SH-SY5Y (cell line): ENCODE measurements at regions not wholly inside any gene's neighbourhood (a gene's known extent, or its start where the extent isn't known, plus 50 kb on each side); places are given as distances from the start of the nearest gene placed in this dataset.
A peak's percentile ranks its signal among the peaks of the same experiment; 100 is the strongest.

Experiments used
- GATA2 ChIP-seq: IDR thresholded peaks from 2 replicates; pipeline ENCODE4 v1.6.1; 2011; ENCODE audit warnings: mild to moderate bottlenecking, low read depth, low read length
- GATA3 ChIP-seq: IDR thresholded peaks from 2 replicates; pipeline ENCODE4 v1.6.1; 2011; ENCODE audit warnings: low read depth, mild to moderate bottlenecking, low read length, moderate library complexity

DNA sequence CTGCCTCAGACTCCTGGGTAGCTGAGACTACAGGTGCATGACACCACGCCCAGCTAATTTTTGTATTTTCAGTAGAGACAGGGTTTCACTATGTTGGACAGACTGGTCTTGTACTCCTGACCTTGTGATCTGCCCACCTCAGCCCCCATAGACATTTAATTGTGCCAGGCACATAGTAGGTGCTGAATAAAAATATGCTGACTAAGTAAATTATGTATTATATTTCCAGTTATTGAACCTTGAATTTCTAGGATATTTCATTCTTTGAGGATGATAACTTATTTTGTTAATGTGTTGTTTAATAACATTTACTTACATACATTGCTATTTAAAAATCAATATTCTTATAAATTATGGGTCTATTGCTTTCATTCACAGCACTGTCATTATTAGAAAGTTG, 190.4 kb upstream of the LRRTM4 start:
- TF ChIP-seq GATA2: no peak
- no peak for TF ChIP-seq GATA3

- TF ChIP-seq GATA3: no peak
- TF ChIP-seq GATA2: no peak
Measured at GRCh38 chr2:77713412-77713811, 191.2 kb upstream of the LRRTM4 start.

GRCh38 chr2:77720115-77720514, 197.9 kb upstream of the LRRTM4 start:
- TF ChIP-seq GATA3: no peak
- no peak for TF ChIP-seq GATA2

DNA sequence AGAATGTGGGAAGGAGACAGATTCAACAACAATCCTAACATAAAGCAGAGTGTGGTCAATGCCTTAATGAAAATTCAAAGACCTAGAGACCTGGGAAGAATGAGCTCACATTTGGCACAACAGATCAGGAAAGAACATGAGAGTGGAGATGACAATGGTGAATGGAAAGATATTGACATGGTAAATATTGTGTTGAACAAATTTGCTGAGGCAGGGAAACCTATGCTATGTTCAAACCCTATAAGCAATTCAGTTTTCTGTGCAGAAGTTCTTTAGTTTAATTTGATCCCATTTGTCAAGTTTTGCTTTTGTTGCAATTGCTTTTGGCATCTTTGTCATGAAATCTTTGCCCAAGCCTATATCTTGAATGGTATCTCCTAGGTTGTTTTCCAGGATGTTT, 199.4 kb upstream of the LRRTM4 start:
- no peak for TF ChIP-seq GATA2
- TF ChIP-seq GATA3: no peak

DNA sequence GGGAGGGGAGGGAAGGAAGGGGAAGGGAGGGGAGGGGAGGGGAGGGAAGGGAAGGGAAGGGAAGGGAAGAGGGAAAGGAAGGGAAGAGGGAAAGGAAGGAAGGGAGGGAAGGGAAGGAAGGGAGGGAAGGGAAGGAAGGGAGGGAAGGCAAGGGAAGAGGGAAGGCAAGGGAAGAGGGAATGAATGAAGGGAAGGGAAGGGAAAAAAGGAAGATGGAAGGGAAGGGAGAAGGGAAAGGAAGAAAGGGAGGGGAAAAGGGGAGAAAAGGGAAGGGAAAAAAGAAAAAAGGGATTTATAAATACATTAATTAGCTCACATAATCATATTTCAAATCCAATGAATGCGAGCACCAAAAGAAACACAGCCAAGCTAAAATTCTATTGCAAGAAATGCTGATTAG, 202.9 kb upstream of the LRRTM4 start:
- TF ChIP-seq GATA2 (no peak), GATA3 (no peak)

DNA sequence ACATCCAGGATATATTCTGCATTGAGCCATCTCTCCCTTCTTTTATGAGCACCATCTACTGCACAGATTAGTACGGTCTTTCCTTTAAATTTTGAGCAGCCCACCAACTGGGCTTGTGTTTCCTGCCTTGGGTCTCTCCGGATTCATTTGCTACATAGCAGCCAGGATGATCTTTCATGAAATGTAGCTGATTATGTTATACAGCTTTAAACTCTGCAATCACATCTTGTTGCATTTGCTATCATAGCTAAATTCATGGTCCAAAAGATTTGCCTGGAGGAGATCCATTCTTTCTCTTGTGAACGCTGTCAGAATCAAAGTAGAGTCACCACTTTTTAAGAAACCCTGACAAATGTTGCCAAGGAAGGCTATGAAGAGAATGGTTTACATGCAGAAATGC, 215.1 kb upstream of the LRRTM4 start:
- no peak for TF ChIP-seq GATA3
- TF ChIP-seq GATA2: no peak

DNA sequence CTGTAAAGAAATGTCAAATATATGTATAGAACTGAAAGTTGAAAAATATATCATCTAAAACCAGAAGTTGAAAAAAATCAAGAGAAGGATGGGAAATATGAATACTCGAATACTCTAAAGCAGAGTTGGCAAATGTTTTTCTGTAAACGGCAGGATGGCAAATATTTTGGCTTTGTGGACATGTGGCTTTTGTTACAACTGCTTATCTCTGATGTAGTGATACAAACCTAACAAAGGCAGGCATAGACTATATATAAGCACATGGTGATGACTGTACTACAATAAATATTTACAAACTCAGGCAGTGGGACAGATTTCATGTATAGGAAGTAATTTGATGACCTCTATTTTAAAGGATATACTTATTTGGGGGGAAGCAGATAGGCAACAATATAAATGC, 224.6 kb upstream of the LRRTM4 start:
- TF ChIP-seq GATA3: peak; percentile 56
- TF ChIP-seq GATA2: peak; percentile 28; the same call in 1 of the 2 replicates

GRCh38 chr2:77767388-77768076, 245.4 kb upstream of the LRRTM4 start:
- no peak for TF ChIP-seq GATA2
- TF ChIP-seq GATA3: no peak

- no peak for TF ChIP-seq GATA2
Measured at GRCh38 chr2:77768508-77768907, 246.3 kb upstream of the LRRTM4 start.

DNA sequence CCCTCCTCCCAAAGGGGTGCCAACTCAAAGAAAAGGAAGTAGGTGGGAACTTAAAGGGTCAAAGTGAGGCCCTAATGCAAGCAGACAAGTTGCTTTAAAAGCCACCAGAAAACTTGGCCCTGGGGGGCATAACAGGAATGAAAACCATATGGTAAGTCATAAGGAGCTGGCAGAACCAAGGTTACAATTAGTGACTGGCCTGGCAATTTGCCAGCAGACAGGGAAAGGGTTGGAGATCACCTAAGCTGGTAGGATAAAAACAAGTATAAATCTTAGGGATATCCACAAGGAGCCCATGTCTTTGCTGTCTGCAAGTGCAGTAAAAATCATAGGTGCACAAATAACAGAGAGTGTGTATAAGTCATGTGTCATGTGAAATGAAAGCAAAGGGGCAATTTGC, 256.7 kb upstream of the LRRTM4 start:
- TF ChIP-seq GATA3: no peak
- no peak for TF ChIP-seq GATA2

GRCh38 chr2:77796397-77796796, 274.2 kb upstream of the LRRTM4 start:
- TF ChIP-seq GATA2 (no peak), GATA3 (no peak)

DNA sequence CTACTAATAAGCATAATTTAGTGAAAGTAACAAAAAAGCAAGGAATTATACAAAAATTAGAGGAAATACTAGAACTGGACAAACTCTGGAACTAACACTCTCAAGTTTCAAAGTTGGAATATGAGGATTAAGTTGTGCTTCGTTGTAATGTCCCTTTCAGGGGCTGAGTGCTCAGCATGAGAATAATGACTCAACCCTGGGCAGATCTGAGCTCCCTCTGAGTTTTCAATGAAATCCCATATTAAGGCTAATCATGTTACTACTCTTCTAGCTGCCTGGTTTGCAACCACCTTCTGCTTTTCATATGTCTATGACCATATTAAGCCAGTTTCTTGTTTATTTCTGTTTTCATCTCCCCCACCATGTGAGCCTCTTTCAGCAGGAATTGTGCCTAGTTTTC, 274.9 kb upstream of the LRRTM4 start:
- TF ChIP-seq GATA3 (no peak), GATA2 (no peak)

DNA sequence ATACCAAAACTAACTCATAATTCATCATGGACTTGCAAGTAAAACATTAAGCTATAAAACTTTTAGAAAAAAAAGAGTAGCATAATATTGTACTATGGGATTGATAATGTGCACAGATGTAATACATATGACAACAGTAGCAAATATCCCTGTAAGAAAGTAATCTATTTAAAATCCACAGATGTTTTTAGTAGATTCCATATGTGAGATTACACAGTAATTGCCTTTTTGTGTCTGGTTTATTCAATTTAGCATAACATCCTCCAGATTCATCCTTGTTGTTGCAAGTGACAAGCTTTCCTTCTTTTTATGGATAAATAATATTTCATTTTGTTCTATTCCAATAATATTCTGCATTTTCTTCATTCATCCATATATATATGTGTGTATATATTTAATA, 278.2 kb upstream of the LRRTM4 start:
- no peak for TF ChIP-seq GATA2

GRCh38 chr2:77807531-77808215, 285.5 kb upstream of the LRRTM4 start:
- TF ChIP-seq GATA3: no peak
- no peak for TF ChIP-seq GATA2

- TF ChIP-seq GATA2: no peak
- TF ChIP-seq GATA3: no peak
Measured at GRCh38 chr2:77808599-77808998, 286.4 kb upstream of the LRRTM4 start.

GRCh38 chr2:77813599-77813998, 291.4 kb upstream of the LRRTM4 start:
- TF ChIP-seq GATA3: no peak
- no peak for TF ChIP-seq GATA2

GRCh38 chr2:77816618-77817017, 294.4 kb upstream of the LRRTM4 start:
- TF ChIP-seq GATA2 (no peak), GATA3 (no peak)

GRCh38 chr2:77818186-77818585, 296.0 kb upstream of the LRRTM4 start:
- TF ChIP-seq GATA2 (no peak), GATA3 (no peak)
